DND-41 (cell line): ENCODE measurements at regions not wholly inside any gene's neighbourhood (a gene's known extent, or its start where the extent isn't known, plus 50 kb on each side); places are given as distances from the start of the nearest gene placed in this dataset.
A peak's percentile ranks its signal among the peaks of the same experiment; 100 is the strongest.

Experiments
- ATAC-seq: fragments of 200-7000 bp; cut with Tn5 transposase; 3 replicates; pipeline ENCODE4 v1.9.1; 2021; ENCODE audit warnings: low read depth; ENCODE audit not compliant: insufficient read depth
- DNase-seq: peaks from one replicate; pipeline ENCODE4 v3.0.0-alpha.2; 2020
- H2AFZ ChIP-seq: 2 replicates; pipeline ENCODE4 v1.6.0; 2012; ENCODE audit warnings: low read depth, low read length
- H3K27ac ChIP-seq: 2 replicates; pipeline ENCODE4 v1.5.1; 2012; ENCODE audit warnings: low read length, inconsistent platforms
- H3K27me3 ChIP-seq: fragments of 200-600 bp; sonication (generic); 2 replicates; pipeline ENCODE4 v1.6.0; 2012; ENCODE audit warnings: low read length, mild to moderate bottlenecking, inconsistent platforms; ENCODE audit not compliant: insufficient read depth, poor library complexity
- H3K36me3 ChIP-seq: 2 replicates; pipeline ENCODE4 v1.5.1; 2012; ENCODE audit warnings: low read length, inconsistent platforms; ENCODE audit not compliant: insufficient read depth
- H3K4me1 ChIP-seq: 2 replicates; pipeline ENCODE4 v1.5.1; 2012; ENCODE audit warnings: mild to moderate bottlenecking, low read length; ENCODE audit not compliant: insufficient read depth
- H3K4me2 ChIP-seq: 2 replicates; pipeline ENCODE4 v1.6.0; 2012; ENCODE audit warnings: mild to moderate bottlenecking, moderate library complexity, low read length, inconsistent platforms; ENCODE audit not compliant: insufficient read depth
- H3K4me3 ChIP-seq, 2 experiments: fragments of 200-600 bp in 1 of 2; shearing (Covaris generic) in 1 of 2; 2 replicates each; pipeline ENCODE4 v1.5.1; 2012 to 2016; ENCODE audit warnings: inconsistent platforms in 2 of 2, low read length in 2 of 2, mild to moderate bottlenecking in 2 of 2, low read depth in 1 of 2, moderate library complexity in 1 of 2
- H3K79me2 ChIP-seq: 2 replicates; pipeline ENCODE4 v1.6.0; 2012; ENCODE audit warnings: low read length, inconsistent platforms; ENCODE audit not compliant: insufficient read depth
- H3K9ac ChIP-seq: 2 replicates; pipeline ENCODE4 v1.6.0; 2012; ENCODE audit warnings: low read depth, mild to moderate bottlenecking, inconsistent platforms, low read length, moderate library complexity
- H3K9me3 ChIP-seq: 2 replicates; pipeline ENCODE4 v1.5.1; 2012; ENCODE audit warnings: low read length, moderate library complexity, mild to moderate bottlenecking, inconsistent platforms; ENCODE audit not compliant: insufficient read depth, severe bottlenecking
- H4K20me1 ChIP-seq: 2 replicates; pipeline ENCODE4 v1.6.0; 2012; ENCODE audit warnings: low read length; ENCODE audit not compliant: insufficient read depth
- EZH2 ChIP-seq: IDR thresholded peaks from 3 replicates; pipeline ENCODE4 v1.6.1; 2012; ENCODE audit warnings: borderline replicate concordance, low read depth, mild to moderate bottlenecking, moderate library complexity, low read length, inconsistent platforms; ENCODE audit not compliant: severe bottlenecking
- TF ChIP-seq, protein P1 (sequence below): IDR thresholded peaks from 2 replicates; pipeline ENCODE4 v1.5.1; 2012; ENCODE audit warnings: borderline replicate concordance, low read length, moderate library complexity, mild to moderate bottlenecking; ENCODE audit not compliant: poor library complexity, severe bottlenecking; ENCODE audit errors: extremely low read depth

DNA sequence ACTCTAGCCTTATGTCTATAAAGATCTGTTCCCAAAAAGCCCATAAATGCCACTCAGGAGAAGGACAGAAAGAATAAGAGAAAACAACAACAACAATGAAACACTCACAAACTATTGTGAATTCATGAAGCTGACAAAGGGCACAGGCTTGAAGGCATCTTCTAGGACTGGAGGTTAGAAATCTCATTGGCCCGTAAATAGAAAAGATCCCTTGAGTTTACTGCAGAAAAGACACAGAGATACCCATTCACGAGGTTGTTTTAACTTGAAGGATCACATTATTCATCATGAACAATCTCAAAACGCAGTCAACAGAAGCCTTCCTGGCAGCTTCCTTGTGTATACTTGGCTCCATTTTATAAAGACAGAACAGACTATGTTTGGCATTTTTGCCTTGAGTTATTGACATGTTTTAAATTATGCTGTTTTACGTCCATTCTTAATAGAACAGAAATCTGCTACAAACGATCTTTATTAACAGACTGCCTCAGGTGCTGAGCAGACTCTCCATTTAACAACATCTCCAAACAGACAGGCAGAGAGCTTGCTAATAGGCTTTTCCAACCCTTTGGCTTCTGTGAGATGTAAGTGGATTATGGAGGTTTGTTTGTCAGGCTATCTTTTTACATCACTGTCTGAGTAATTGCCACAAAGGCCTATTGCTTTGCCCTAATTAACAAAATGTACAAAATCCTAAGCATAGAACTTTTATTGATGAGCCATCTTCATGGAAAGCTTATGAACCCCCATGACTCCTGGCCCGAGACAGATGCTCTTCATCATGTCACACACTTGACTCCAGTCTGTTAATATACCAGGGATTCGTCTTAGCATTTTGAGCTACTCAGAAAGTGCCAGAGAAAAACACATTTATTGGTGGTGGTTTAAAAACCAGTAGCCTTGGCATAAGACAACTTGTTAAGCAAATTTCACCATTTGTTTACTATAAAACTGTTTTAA, 735.3 kb upstream of the ZNF608 start:
- no peak overlapping the region for H3K9ac ChIP-seq
- no peak overlapping the region for H2AFZ ChIP-seq
- no peaks in the 10 kb centered on the region for H3K4me1 ChIP-seq
- no peaks in the 10 kb centered on the region for H3K36me3 ChIP-seq
- H3K27me3 ChIP-seq: no peaks in the 10 kb centered on the region
- ATAC-seq: no peak
- no peaks in the 10 kb centered on the region for H3K9me3 ChIP-seq
- H4K20me1 ChIP-seq: no peaks in the 10 kb centered on the region
- no peak overlapping the region for H3K4me3 ChIP-seq
- DNase-seq: no peak
- no peak overlapping the region for H3K4me2 ChIP-seq
- H3K79me2 ChIP-seq: no peaks in the 10 kb centered on the region
- H3K27ac ChIP-seq: no peak overlapping the region
- TF ChIP-seq, protein P1, sequence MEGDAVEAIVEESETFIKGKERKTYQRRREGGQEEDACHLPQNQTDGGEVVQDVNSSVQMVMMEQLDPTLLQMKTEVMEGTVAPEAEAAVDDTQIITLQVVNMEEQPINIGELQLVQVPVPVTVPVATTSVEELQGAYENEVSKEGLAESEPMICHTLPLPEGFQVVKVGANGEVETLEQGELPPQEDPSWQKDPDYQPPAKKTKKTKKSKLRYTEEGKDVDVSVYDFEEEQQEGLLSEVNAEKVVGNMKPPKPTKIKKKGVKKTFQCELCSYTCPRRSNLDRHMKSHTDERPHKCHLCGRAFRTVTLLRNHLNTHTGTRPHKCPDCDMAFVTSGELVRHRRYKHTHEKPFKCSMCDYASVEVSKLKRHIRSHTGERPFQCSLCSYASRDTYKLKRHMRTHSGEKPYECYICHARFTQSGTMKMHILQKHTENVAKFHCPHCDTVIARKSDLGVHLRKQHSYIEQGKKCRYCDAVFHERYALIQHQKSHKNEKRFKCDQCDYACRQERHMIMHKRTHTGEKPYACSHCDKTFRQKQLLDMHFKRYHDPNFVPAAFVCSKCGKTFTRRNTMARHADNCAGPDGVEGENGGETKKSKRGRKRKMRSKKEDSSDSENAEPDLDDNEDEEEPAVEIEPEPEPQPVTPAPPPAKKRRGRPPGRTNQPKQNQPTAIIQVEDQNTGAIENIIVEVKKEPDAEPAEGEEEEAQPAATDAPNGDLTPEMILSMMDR: no peak
- TF ChIP-seq EZH2: no peak

DNA sequence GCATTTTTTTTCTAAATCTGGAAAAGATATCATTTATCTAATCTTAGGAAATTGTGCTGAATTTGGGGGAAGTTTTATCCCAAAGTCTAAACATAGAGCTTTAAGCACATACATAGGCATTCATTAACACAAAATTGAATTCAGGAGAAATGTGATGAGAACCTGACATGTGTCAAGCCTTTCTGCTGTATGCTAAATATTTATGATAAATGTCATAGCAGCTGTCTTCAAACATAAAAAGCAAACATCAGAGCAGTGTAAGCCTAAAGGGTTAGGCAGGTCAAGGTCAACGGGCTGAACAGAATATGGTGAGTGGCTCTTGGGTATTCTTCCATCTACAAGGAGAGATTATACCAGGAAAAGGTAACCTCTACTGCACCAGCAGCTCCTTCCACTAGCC, 737.2 kb upstream of the ZNF608 start:
- Histone ChIP-seq H3K27me3 (no peaks in the 10 kb centered on the region), H4K20me1 (no peaks in the 10 kb centered on the region), H3K79me2 (no peaks in the 10 kb centered on the region), H3K9ac (no peak overlapping the region), H3K27ac (no peak overlapping the region), H3K4me3 (no peak overlapping the region), H2AFZ (no peak overlapping the region), H3K9me3 (no peaks in the 10 kb centered on the region), H3K4me1 (no peaks in the 10 kb centered on the region), H3K4me2 (no peak overlapping the region), H3K36me3 (no peaks in the 10 kb centered on the region)
- ATAC-seq: no peak
- TF ChIP-seq EZH2: no peak
- TF ChIP-seq, protein P1: no peak
- DNase-seq: no peak

DNA sequence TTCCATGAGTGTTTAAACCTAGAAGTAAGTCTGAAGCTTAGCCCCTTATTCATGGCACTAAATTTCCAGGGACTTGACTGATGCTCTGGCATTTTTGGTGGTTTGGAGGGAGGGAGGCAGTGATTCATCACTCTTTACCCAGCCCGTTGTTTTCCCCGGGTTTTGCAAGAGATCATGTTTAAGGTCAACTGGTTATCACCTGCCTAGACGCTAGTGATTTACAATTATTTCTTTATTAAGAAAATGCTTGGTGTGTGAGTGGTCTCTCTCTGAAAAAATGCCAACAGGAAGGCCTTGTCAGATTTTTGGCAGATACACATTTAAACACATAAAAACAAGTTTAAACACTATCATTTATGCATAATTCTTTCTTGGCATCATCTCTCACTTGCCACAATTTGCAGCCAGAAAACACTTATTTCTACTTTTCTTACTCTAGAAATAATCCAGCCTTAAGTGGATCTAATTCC, 737.9 kb upstream of the ZNF608 start:
- Histone ChIP-seq H3K4me3 (no peak overlapping the region), H4K20me1 (no peaks in the 10 kb centered on the region), H3K27me3 (no peaks in the 10 kb centered on the region), H2AFZ (peak overlapping the region; percentile 32; the same call in 1 of the 2 replicates), H3K27ac (no peak overlapping the region), H3K79me2 (no peaks in the 10 kb centered on the region), H3K4me2 (no peak overlapping the region), H3K9ac (no peak overlapping the region), H3K36me3 (no peaks in the 10 kb centered on the region), H3K4me1 (no peaks in the 10 kb centered on the region), H3K9me3 (no peaks in the 10 kb centered on the region)
- TF ChIP-seq, protein P1: no peak
- no peak for TF ChIP-seq EZH2
- ATAC-seq: no peak
- no peak for DNase-seq
